ENCODE measurements at regions not wholly inside any gene's neighbourhood (a gene's known extent, or its start where the extent isn't known, plus 50 kb on each side); places are given as distances from the start of the nearest gene placed in this dataset.
A peak's percentile ranks its signal among the peaks of the same experiment; 100 is the strongest.

GRCh38 chr7:81161451-81162075, 242.7 kb upstream of the SEMA3C start:
- no peak for TF ChIP-seq CTCF (IDR thresholded peaks at IDR 0.05)
- TF ChIP-seq POLR2AphosphoS5 (IDR thresholded peaks at IDR 0.05) = peak in 1 of 3 donors; percentile 21
- TF ChIP-seq EP300 (IDR thresholded peaks at IDR 0.05) = no peak

Measured in suprapubic skin (tissue), 4 donors.